Mesothelial cell of epicardium (in vitro differentiated cells): ENCODE measurements at regions not wholly inside any gene's neighbourhood (a gene's known extent, or its start where the extent isn't known, plus 50 kb on each side); places are given as distances from the start of the nearest gene placed in this dataset.

Experiments used
- DNase-seq, 2 experiments: peaks; one replicate each; pipeline ENCODE4 v3.0.0; 2021; ENCODE audit warnings: low spot score in 2 of 2; ENCODE audit not compliant: unreplicated experiment in 2 of 2
- H3K27ac Mint-ChIP-seq: 2 replicates; pipeline ENCODE4 v1.8.0; 2021; ENCODE audit warnings: mixed read lengths
- H3K27me3 Mint-ChIP-seq: 2 replicates; pipeline ENCODE4 v1.8.0; 2021; ENCODE audit warnings: low read depth, mixed read lengths
- H3K36me3 Mint-ChIP-seq: 2 replicates; pipeline ENCODE4 v1.8.0; 2021; ENCODE audit warnings: mixed read lengths
- H3K4me1 Mint-ChIP-seq: 2 replicates; pipeline ENCODE4 v1.8.0; 2021; ENCODE audit warnings: mixed read lengths
- H3K4me3 Mint-ChIP-seq: 2 replicates; pipeline ENCODE4 v1.8.0; 2021; ENCODE audit warnings: mild to moderate bottlenecking, moderate library complexity, mixed read lengths
- H3K9me3 Mint-ChIP-seq: 2 replicates; pipeline ENCODE4 v1.8.0; 2021; ENCODE audit warnings: mixed read lengths
- TF ChIP-seq, protein P1 (sequence below): fragments of 200-600 bp; sonication (generic); IDR thresholded peaks from one replicate; pipeline ENCODE4 v1.5.0; 2021; ENCODE audit warnings: antibody characterized with exemption; ENCODE audit not compliant: unreplicated experiment

DNA sequence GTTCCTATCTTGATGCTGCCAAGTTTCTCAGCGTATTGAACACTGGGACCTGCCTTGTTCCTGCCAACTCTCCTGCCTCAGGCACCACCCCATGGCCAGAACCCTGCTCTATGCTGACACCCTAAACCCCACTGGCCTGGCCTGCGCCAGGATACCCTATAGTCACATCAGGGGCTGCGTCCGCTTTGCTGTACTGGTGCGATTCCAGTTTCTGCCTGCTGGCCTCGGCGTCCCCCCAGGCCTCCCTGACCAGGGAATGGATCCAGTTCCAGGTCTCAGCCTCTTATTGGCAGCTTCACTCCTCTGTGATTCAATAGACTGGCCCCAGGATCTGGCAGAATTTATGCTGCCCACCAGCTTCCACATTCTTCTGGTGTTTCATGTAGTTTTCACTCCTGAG is 55.0 kb downstream of the GPR6 start:
- H3K9me3 Mint-ChIP-seq, result no peaks in the 10 kb centered on the region
- no peaks in the 10 kb centered on the region for H3K4me1 Mint-ChIP-seq
- H3K27me3 Mint-ChIP-seq, result no peaks in the 10 kb centered on the region
- no peak overlapping the region for H3K27ac Mint-ChIP-seq
- H3K36me3 Mint-ChIP-seq, result no peaks in the 10 kb centered on the region
- H3K4me3 Mint-ChIP-seq, result no peak overlapping the region
- no peak for DNase-seq
- TF ChIP-seq, protein P1, sequence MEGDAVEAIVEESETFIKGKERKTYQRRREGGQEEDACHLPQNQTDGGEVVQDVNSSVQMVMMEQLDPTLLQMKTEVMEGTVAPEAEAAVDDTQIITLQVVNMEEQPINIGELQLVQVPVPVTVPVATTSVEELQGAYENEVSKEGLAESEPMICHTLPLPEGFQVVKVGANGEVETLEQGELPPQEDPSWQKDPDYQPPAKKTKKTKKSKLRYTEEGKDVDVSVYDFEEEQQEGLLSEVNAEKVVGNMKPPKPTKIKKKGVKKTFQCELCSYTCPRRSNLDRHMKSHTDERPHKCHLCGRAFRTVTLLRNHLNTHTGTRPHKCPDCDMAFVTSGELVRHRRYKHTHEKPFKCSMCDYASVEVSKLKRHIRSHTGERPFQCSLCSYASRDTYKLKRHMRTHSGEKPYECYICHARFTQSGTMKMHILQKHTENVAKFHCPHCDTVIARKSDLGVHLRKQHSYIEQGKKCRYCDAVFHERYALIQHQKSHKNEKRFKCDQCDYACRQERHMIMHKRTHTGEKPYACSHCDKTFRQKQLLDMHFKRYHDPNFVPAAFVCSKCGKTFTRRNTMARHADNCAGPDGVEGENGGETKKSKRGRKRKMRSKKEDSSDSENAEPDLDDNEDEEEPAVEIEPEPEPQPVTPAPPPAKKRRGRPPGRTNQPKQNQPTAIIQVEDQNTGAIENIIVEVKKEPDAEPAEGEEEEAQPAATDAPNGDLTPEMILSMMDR, result no peak

DNA sequence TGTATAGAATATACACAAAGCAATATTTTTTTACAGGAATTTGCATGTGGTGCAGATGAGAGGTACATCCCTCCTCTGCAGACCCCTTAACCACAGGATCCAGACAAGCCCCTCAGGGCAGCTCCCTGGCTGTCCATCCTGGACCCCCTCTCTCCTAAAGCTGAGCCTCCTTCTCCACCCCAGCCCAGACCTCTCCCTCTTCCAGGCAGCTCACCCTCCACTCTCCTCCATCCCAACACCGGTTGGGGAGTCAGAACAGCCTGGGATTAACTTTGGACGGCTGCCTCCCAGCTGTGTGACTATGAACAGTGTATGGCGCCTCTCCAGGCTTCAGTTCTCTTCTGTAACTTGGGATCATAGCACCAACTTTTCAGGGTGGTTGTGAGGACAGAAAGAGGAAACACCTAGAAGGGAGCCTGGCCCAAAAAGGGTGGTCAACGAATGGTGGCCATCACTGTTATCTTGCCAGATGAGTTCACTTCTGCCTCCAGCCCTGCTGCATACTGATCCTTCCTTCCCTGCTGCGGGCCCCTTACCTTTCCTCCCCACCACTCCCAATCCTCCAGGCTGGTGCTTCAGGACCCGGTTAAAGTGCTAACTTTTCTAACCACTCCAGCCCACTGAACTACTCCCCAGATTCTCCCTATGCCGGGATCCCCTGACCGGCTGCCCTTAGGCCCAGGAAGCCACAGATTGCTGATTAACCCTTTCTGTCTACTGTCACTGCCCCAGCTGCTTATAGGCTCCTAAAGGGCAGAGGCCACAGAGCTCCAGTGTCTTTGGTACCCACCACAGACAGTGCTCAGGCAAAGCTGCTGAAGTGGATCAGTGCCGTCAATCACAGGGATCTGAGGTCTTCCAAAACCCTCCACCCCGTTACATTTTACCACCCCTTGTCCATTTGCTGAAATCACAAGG is 55.9 kb downstream of the GPR6 start:
- H3K9me3 Mint-ChIP-seq, result no peaks in the 10 kb centered on the region
- no peaks in the 10 kb centered on the region for H3K27me3 Mint-ChIP-seq
- H3K4me1 Mint-ChIP-seq, result no peaks in the 10 kb centered on the region
- no peaks in the 10 kb centered on the region for H3K36me3 Mint-ChIP-seq
- DNase-seq, result no peak
- TF ChIP-seq, protein P1, result no peak
- H3K4me3 Mint-ChIP-seq, result no peak overlapping the region
- no peak overlapping the region for H3K27ac Mint-ChIP-seq

- Mint-ChIP-seq H3K36me3 (no peaks in the 10 kb centered on the region), H3K27ac (no peak overlapping the region), H3K27me3 (no peaks in the 10 kb centered on the region), H3K4me1 (peaks cover 5% of the 10 kb centered on the region), H3K9me3 (no peaks in the 10 kb centered on the region), H3K4me3 (no peak overlapping the region)
- TF ChIP-seq, protein P1, result no peak
- DNase-seq, result no peak
Measured at GRCh38 chr6:110034667-110035036, 56.5 kb downstream of the GPR6 start.

DNA sequence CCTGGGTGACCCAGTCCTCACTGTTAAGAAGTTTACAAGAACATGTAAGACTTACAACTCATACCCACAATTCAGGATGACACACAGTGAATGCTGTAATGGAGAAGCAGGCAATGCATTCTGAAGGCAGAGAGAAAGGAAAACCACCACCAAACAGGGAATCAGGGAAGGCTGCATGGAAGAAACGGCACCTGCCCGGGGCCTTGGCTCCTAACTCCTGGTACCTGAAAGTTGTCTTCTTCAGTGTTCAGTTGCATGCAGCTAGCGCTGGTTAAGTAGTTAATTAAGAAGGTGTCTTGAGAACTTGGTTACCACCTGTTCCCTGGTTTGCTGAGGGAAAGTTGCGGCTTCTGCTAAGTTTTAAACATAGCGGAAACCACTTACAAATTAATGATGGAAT is 57.2 kb downstream of the GPR6 start:
- peaks cover 11% of the 10 kb centered on the region for H3K4me1 Mint-ChIP-seq
- H3K27me3 Mint-ChIP-seq, result no peaks in the 10 kb centered on the region
- no peak overlapping the region for H3K4me3 Mint-ChIP-seq
- TF ChIP-seq, protein P1, result no peak
- H3K9me3 Mint-ChIP-seq, result no peaks in the 10 kb centered on the region
- DNase-seq, result no peak
- H3K27ac Mint-ChIP-seq, result no peak overlapping the region
- H3K36me3 Mint-ChIP-seq, result no peaks in the 10 kb centered on the region

DNA sequence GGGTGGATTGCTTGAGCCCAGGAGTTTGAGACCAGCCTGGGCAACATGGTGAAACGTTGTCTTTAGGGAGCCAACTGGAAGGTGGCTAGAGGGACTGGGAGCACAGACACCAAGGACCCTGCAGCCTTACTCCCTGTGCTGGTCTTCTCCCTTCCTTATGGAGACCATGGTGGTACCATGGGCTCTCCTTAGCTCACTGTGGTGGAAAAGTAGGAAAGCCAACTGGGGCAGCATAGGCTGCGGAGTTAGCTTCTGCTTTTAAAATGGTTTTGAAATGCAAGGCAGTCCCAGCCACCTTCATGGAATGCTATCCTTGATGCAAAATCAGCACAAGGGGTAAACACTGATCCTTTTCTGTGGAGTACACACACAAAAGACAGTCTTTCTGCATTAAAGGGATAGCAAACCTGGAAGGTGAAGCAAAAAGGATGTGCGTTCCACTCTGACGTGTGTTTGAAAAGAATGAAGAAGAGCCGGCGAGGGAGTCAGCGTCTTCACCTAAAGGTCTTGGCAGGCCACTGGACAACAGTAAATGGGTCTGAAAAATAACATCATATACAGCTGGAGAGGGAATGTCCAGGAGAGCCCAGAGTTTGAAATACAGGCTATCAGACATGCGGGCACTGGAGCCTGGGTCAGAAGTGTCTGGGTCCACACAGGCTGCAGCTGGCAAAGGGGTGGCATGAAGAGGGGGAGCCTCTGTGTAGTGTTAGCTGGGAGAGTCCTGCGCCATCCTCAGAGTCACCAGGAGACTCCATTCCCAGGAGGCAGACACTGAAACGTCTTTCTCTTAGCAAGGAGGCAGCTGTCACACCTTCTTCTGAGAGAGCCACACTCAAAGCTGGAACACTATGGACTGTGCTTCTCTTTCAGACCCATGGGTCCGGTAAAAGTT is 58.5 kb downstream of the GPR6 start:
- Mint-ChIP-seq H3K27ac (no peak overlapping the region), H3K4me3 (no peak overlapping the region), H3K27me3 (no peaks in the 10 kb centered on the region), H3K4me1 (peaks cover 16% of the 10 kb centered on the region), H3K9me3 (no peaks in the 10 kb centered on the region), H3K36me3 (no peaks in the 10 kb centered on the region)
- TF ChIP-seq, protein P1, result no peak
- no peak for DNase-seq
